ENCODE measurements at regions not wholly inside any gene's neighbourhood (a gene's known extent, or its start where the extent isn't known, plus 50 kb on each side); places are given as distances from the start of the nearest gene placed in this dataset.

GRCh38 chr1:193524616-193525015, 338.2 kb upstream of the B3GALT2 start:
- no peak for DNase-seq (ENCODE audit: low read depth in 2 of 2)

GRCh38 chr1:193524021-193524420, 337.6 kb upstream of the B3GALT2 start:
- DNase-seq (ENCODE audit: low read depth in 2 of 2), result no peak

- no peak for DNase-seq (ENCODE audit: low read depth in 2 of 2)
Observed at GRCh38 chr1:193520472-193520871, 334.1 kb upstream of the B3GALT2 start.

- no peak for DNase-seq (ENCODE audit: low read depth in 2 of 2)
Observed at GRCh38 chr1:193519922-193520321, 333.5 kb upstream of the B3GALT2 start.

- no peak for DNase-seq (ENCODE audit: low read depth in 2 of 2)
Observed at GRCh38 chr1:193516755-193517388, 330.5 kb upstream of the B3GALT2 start.

- no peak for DNase-seq (ENCODE audit: low read depth in 2 of 2)
Observed at GRCh38 chr1:193514397-193514796, 328.0 kb upstream of the B3GALT2 start.

GRCh38 chr1:193513032-193513431, 326.6 kb upstream of the B3GALT2 start:
- DNase-seq (ENCODE audit: low read depth in 2 of 2), result no peak

- DNase-seq (ENCODE audit: low read depth in 2 of 2), result no peak
Observed at GRCh38 chr1:193504920-193505319, 318.5 kb upstream of the B3GALT2 start.

- no peak for DNase-seq (ENCODE audit: low read depth in 2 of 2)
Observed at GRCh38 chr1:193498088-193498655, 311.8 kb upstream of the B3GALT2 start.

- DNase-seq (ENCODE audit: low read depth in 2 of 2), result no peak
Observed at GRCh38 chr1:193494368-193494767, 308.0 kb upstream of the B3GALT2 start.

GRCh38 chr1:193489191-193489590, 302.8 kb upstream of the B3GALT2 start:
- no peak for DNase-seq (ENCODE audit: low read depth in 2 of 2)

- no peak for DNase-seq (ENCODE audit: low read depth in 2 of 2)
Observed at GRCh38 chr1:193487722-193488121, 301.3 kb upstream of the B3GALT2 start.

- no peak for DNase-seq (ENCODE audit: low read depth in 2 of 2)
Observed at GRCh38 chr1:193486671-193487229, 300.3 kb upstream of the B3GALT2 start.

GRCh38 chr1:193480755-193481154, 294.3 kb upstream of the B3GALT2 start:
- DNase-seq (ENCODE audit: low read depth in 2 of 2), result no peak

- DNase-seq (ENCODE audit: low read depth in 2 of 2), result peak; percentile 18
Observed at GRCh38 chr1:193479187-193479586, 292.8 kb upstream of the B3GALT2 start.

- no peak for DNase-seq (ENCODE audit: low read depth in 2 of 2)
Observed at GRCh38 chr1:193476748-193477147, 290.3 kb upstream of the B3GALT2 start.

GRCh38 chr1:193473932-193474331, 287.5 kb upstream of the B3GALT2 start:
- DNase-seq (ENCODE audit: low read depth in 2 of 2), result no peak

GRCh38 chr1:193472838-193473398, 286.5 kb upstream of the B3GALT2 start:
- DNase-seq (ENCODE audit: low read depth in 2 of 2), result no peak

GRCh38 chr1:193472430-193472829, 286.0 kb upstream of the B3GALT2 start:
- no peak for DNase-seq (ENCODE audit: low read depth in 2 of 2)

GRCh38 chr1:193471981-193472380, 285.6 kb upstream of the B3GALT2 start:
- no peak for DNase-seq (ENCODE audit: low read depth in 2 of 2)

GRCh38 chr1:193463326-193463932, 277.0 kb upstream of the B3GALT2 start:
- DNase-seq (ENCODE audit: low read depth in 2 of 2), result no peak

GRCh38 chr1:193462629-193463320, 276.4 kb upstream of the B3GALT2 start:
- no peak for DNase-seq (ENCODE audit: low read depth in 2 of 2)
